ENCODE measurements at regions not wholly inside any gene's neighbourhood (a gene's known extent, or its start where the extent isn't known, plus 50 kb on each side); places are given as distances from the start of the nearest gene placed in this dataset.

- ATAC-seq (no peak), DNase-seq (ENCODE audit: low spot score) (no peak), FAIRE-seq (no peak)
- POLR2A ChIA-PET = no interaction called here
- Histone ChIP-seq H3K27me3 (ENCODE audit: control insufficient read depth in 1 of 2, insufficient read depth in 2 of 2, low read length in 2 of 2) (no peaks in the 10 kb centered on the region), H3K27ac (ENCODE audit: extremely low read length, insufficient read depth, low read length) (no peak overlapping the region), H4K20me1 (ENCODE audit: insufficient read depth, low read length) (no peaks in the 10 kb centered on the region), H3K9me3 (ENCODE audit: low read length) (no peaks in the 10 kb centered on the region), H3K4me2 (ENCODE audit: low read depth, low read length) (no peak overlapping the region), H3K9ac (ENCODE audit: insufficient read depth, low read depth, low read length) (no peak overlapping the region), H3K4me3 (replicated peaks in 1 of 3; ENCODE audit: insufficient read depth in 1 of 3, low read depth in 2 of 3, low read length in 3 of 3) (no peak overlapping the region), H3K79me2 (ENCODE audit: insufficient read depth, low read length) (no peaks in the 10 kb centered on the region), H3K36me3 (replicated peaks in 1 of 2; ENCODE audit: control insufficient read depth in 1 of 2, insufficient read depth in 2 of 2, low read length in 2 of 2) (no peaks in the 10 kb centered on the region), H2AFZ (ENCODE audit: low read length) (no peak overlapping the region), H3K4me1 (ENCODE audit: insufficient read depth, low read length) (no peaks in the 10 kb centered on the region)
- WGBS (ENCODE audit: low lambda C conversion rate) = 5% methylated on average over 1 of the region's 1 CpG
- CTCF ChIA-PET (ENCODE audit: low intra/inter-chr PET ratio, low total read pairs) = no interaction called here
- TF ChIP-seq ZNF678 (CRISPR knock-in tag; IDR thresholded peaks at IDR 0.05) (no peak), ZC3H13 (CRISPR knock-in tag; IDR thresholded peaks at IDR 0.05) (no peak), FOXK1 (CRISPR knock-in tag; IDR thresholded peaks at IDR 0.05; ENCODE audit: borderline replicate concordance, low read depth) (no peak), POLR2G (IDR thresholded peaks at IDR 0.05; ENCODE audit: low read depth, low read length) (no peak), KDM5B (CRISPR knock-in tag; IDR thresholded peaks at IDR 0.05; ENCODE audit: borderline replicate concordance) (no peak)
- BruUV-seq (replicated peaks) = no TSS peak
- in situ Hi-C loops (cut with HindIII; ENCODE audit: extremely low pct_ligation_motif_present, low pct_unique_long_range_greater_than_20kb) = no loop called here
- intact Hi-C loops (cut with micrococcal nuclease; ENCODE audit: unreplicated experiment) = no loop called here
Observed at GRCh38 chr5:168056499-168057182, 234.8 kb upstream of the WWC1 start.

DNA sequence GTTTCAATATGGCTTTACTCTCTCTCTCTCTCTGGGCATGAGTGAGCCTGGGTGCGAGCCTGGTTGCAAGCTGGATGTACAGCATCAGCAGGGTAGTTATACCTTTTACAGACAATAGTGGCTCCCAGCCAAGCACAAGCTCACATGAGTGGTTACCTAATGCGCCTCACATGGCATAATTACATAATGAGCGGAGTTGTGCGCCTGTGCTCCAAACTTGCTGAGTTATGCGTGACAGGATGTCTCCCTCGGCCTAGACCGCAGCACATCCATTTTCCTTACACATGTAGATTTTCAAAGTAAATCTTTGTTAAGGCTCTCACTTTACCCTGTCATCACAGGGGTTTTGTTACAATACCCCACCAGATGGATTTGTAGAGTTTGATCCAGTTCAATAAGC, 233.5 kb upstream of the WWC1 start:
- no peak for FAIRE-seq
- CTCF ChIA-PET (ENCODE audit: low intra/inter-chr PET ratio, low total read pairs) = no interaction called here
- POLR2A ChIA-PET = no interaction called here
- TF ChIP-seq HCFC1 (IDR thresholded peaks at IDR 0.05; ENCODE audit: low read depth, low read length) (no peak), ZNF614 (CRISPR knock-in tag; IDR thresholded peaks at IDR 0.05; ENCODE audit: borderline replicate concordance) (no peak), ZNF639 (CRISPR knock-in tag; conservative IDR thresholded peaks at IDR 0.05) (no peak), ZNF160 (CRISPR knock-in tag; IDR thresholded peaks at IDR 0.05) (no peak), ZNF552 (CRISPR knock-in tag; IDR thresholded peaks at IDR 0.05; ENCODE audit: borderline replicate concordance) (no peak), SUZ12 (IDR thresholded peaks at IDR 0.05; ENCODE audit: low read depth, low read length) (no peak), ZNF260 (CRISPR knock-in tag; IDR thresholded peaks at IDR 0.05; ENCODE audit: borderline replicate concordance, low read depth) (no peak), ZNF589 (CRISPR knock-in tag; conservative IDR thresholded peaks at IDR 0.05) (no peak)
- TF ChIP-seq, protein P1, sequence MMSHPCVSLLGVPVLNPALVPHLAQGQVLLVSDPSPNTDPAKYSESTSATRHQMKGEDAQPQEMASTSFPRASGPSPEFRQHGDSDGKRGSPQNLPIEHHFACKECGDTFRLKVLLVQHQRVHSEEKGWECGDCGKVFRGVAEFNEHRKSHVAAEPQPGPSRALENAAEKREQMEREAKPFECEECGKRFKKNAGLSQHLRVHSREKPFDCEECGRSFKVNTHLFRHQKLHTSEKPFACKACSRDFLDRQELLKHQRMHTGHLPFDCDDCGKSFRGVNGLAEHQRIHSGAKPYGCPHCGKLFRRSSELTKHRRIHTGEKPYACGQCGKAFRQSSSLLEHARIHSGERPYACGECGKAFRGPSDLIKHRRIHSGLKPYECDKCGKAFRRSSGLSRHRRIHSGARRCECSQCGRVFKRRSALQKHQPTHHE (CRISPR knock-in tag; IDR thresholded peaks at IDR 0.05; ENCODE audit: borderline replicate concordance) = no peak
- TF ChIP-seq, protein P2, sequence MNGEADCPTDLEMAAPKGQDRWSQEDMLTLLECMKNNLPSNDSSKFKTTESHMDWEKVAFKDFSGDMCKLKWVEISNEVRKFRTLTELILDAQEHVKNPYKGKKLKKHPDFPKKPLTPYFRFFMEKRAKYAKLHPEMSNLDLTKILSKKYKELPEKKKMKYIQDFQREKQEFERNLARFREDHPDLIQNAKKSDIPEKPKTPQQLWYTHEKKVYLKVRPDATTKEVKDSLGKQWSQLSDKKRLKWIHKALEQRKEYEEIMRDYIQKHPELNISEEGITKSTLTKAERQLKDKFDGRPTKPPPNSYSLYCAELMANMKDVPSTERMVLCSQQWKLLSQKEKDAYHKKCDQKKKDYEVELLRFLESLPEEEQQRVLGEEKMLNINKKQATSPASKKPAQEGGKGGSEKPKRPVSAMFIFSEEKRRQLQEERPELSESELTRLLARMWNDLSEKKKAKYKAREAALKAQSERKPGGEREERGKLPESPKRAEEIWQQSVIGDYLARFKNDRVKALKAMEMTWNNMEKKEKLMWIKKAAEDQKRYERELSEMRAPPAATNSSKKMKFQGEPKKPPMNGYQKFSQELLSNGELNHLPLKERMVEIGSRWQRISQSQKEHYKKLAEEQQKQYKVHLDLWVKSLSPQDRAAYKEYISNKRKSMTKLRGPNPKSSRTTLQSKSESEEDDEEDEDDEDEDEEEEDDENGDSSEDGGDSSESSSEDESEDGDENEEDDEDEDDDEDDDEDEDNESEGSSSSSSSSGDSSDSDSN (CRISPR knock-in tag; IDR thresholded peaks at IDR 0.05) = no peak

More for the DNA sequence above, 233.5 kb upstream of the WWC1 start:
- Histone ChIP-seq H2AFZ (ENCODE audit: low read length) (no peak overlapping the region), H4K20me1 (ENCODE audit: insufficient read depth, low read length) (no peaks in the 10 kb centered on the region), H3K4me2 (ENCODE audit: low read depth, low read length) (no peak overlapping the region), H3K4me3 (replicated peaks in 1 of 3; ENCODE audit: insufficient read depth in 1 of 3, low read depth in 2 of 3, low read length in 3 of 3) (no peak overlapping the region), H3K27ac (ENCODE audit: extremely low read length, insufficient read depth, low read length) (no peak overlapping the region), H3K9me3 (ENCODE audit: low read length) (no peaks in the 10 kb centered on the region), H3K27me3 (ENCODE audit: control insufficient read depth in 1 of 2, insufficient read depth in 2 of 2, low read length in 2 of 2) (no peaks in the 10 kb centered on the region), H3K9ac (ENCODE audit: insufficient read depth, low read depth, low read length) (no peak overlapping the region), H3K79me2 (ENCODE audit: insufficient read depth, low read length) (no peaks in the 10 kb centered on the region), H3K36me3 (replicated peaks in 1 of 2; ENCODE audit: control insufficient read depth in 1 of 2, insufficient read depth in 2 of 2, low read length in 2 of 2) (no peaks in the 10 kb centered on the region), H3K4me1 (ENCODE audit: insufficient read depth, low read length) (no peaks in the 10 kb centered on the region)
- DNase-seq (ENCODE audit: low spot score) (no peak), ATAC-seq (no peak)
- BruUV-seq (replicated peaks) = no TSS peak
- intact Hi-C loops (cut with micrococcal nuclease; ENCODE audit: unreplicated experiment) (no loop called here), in situ Hi-C loops (cut with HindIII; ENCODE audit: extremely low pct_ligation_motif_present, low pct_unique_long_range_greater_than_20kb) (no loop called here)
- 38% methylated on average over 5 of the region's 7 CpGs for WGBS (ENCODE audit: low lambda C conversion rate)
